GM15510 (cell line): ENCODE measurements at regions not wholly inside any gene's neighbourhood (a gene's known extent, or its start where the extent isn't known, plus 50 kb on each side); places are given as distances from the start of the nearest gene placed in this dataset.

Experiments used
- POLR2A ChIP-seq: IDR thresholded peaks from 3 replicates; pipeline ENCODE4 v1.6.1; 2011; ENCODE audit warnings: borderline replicate concordance; ENCODE audit not compliant: insufficient read length; ENCODE audit errors: extremely low read depth

- TF ChIP-seq POLR2A: no peak
These were observed 214.4 kb downstream of the GLI2 start for GRCh38 chr2:120949957-120950590.

DNA sequence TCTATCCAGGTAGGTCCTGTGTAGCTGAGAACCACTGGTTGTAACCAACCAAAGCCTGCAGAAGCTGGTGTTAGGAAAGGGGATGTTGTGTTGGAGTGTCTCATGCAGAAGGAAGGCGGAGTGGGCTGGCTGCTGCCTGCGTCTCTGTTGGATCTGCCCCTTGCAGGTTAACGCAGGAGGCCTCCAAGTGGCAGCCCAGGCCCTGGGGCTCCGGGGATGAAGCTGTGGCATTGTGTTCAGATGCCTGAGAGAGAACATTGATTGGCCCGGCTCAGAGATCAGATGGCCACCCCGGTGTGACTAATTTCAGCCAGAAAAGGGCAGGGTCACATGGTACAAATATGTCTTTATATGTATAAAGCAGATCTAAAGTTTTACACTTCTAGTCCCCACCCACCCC, 216.0 kb downstream of the GLI2 start:
- no peak for TF ChIP-seq POLR2A

- no peak for TF ChIP-seq POLR2A
These were observed 216.7 kb downstream of the GLI2 start for GRCh38 chr2:120952318-120952717.

DNA sequence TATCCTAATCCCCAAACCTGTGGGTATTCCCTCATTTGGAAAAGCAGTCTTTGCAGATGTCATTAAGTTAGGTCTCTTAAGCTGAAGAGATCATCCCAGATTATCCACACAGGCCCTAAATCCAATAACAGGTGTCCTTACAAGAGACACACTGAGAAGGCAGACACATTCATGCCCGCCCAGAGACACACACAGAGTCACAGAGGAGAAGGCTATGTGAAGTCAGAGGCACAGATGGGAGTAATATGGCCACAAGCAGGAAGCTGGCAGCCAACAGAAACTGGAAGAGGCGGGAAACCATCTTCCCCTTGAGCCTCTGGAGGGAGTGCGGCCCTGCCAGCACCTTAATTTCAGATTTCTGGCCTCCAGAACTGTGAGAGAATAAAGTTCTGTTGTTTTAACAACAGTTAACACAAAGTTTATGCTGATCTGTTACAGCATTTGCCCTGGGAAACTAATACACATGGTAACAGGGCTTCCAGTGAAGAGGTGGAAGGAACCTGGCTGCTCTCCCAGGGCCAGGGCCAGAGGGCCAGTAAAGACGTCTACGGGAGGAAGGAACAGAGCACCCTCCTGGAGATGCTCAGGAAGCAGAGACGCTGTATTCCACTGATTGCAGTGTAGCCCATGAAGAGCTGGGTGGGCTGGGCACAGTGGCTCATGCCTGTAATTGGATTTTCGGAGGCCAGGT, 217.5 kb downstream of the GLI2 start:
- no peak for TF ChIP-seq POLR2A

DNA sequence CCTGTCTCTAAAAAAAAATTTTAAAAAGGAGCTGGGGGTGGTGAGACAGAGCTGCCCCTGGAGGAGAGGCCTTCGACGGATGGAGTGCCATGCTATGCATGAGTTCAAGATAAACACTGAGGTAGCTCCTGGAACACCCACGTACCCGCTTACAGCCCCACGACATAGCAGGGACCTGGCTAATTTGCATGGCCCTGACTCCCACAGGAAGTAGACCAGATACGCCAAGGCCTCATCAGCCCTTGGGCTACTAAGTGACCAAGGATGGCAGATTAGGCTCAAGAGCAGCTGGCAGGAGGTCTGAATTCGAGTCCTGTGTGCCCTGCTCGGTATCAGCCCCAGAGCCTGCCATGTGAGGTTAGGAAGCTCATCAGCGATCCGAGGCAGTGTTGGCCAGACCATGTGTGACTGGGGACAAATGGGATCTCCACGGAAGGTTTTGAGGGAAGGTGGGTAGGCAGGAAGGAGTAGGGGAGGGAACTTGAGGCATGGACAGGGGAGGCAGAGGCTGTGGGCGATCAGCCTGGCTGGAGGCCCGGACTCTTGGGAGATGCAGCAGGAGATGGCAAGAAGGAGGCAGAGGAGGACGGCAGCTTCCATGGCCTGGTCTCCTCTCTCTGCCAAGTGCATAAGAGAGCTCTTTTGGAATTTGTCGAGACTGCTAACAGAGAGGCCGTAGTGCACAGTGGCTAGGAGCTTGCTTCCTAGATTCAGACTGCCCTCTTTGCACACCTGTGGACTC, 218.3 kb downstream of the GLI2 start:
- no peak for TF ChIP-seq POLR2A

DNA sequence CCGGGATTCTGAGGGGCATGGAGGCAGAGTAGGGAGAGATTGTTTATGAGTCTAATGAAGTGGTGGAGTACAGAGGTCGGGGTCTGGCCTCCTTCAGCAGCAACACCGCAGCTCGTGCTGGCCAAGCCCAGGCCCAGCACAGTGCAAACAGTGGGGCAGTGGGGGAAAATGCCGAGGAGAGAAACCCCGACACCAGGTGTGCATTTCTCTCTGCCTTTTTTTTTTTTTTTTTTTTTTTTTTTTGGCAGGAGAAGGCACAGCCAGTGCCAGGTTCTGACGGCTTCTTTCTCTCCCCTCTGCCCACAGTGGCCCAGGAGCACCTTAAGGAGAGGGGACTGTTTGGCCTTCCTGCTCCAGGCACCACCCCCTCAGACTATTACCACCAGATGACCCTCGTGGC, 219.3 kb downstream of the GLI2 start:
- no peak for TF ChIP-seq POLR2A

GRCh38 chr2:120955427-120955826, 219.8 kb downstream of the GLI2 start:
- no peak for TF ChIP-seq POLR2A

- no peak for TF ChIP-seq POLR2A
These were observed 221.0 kb downstream of the GLI2 start for GRCh38 chr2:120956486-120957156.

DNA sequence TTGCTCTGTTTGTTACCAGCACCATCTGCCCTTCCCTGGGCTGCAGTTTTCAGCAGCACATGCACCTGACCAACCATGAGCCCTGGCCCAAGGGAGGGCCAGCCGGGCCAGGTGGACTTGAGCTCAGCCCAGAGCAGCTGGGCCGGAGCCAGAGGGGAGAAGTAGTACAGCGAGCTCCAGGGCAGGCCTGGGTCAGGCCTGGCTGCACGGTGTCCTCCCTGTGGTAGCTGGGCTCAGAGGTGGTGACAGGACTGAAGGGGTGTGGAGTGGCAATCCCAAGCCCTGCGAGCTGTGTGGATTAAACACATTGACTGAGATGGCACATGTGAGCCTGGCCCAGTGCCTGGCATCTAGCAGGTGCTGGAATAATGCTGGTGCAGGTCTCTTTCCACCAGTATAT, 222.2 kb downstream of the GLI2 start:
- no peak for TF ChIP-seq POLR2A

- no peak for TF ChIP-seq POLR2A
These were observed 223.1 kb downstream of the GLI2 start for GRCh38 chr2:120958623-120959366.

GRCh38 chr2:120959426-120959825, 223.8 kb downstream of the GLI2 start:
- no peak for TF ChIP-seq POLR2A

DNA sequence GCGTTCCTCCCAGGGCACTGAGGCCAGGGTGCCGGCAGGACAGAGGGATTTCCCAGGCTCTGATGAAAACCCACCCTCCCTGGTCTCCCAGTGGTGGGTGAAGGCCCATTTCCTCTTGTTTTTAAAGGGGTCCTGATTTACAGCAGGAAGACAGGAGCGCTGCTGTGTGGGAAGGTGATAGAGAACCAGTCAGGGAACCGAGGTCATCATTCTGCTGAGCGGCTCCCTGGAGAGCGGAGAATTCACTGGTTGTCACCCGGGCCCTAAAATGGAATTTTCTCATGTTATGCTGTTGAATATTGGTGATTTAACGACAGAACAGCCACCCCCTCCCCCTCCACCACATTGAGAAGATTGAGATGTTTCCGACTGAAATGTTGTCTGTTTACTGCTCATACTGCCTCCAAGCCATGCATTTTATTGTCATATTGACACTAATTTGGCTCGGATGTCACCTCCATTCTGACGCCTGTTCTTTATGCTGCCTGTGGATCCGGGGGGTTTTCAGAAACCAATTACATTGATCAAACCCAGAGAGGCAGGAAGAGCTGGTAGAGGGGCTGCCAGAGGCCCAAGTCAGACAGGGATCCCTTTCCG, 225.2 kb downstream of the GLI2 start:
- TF ChIP-seq POLR2A: no peak

DNA sequence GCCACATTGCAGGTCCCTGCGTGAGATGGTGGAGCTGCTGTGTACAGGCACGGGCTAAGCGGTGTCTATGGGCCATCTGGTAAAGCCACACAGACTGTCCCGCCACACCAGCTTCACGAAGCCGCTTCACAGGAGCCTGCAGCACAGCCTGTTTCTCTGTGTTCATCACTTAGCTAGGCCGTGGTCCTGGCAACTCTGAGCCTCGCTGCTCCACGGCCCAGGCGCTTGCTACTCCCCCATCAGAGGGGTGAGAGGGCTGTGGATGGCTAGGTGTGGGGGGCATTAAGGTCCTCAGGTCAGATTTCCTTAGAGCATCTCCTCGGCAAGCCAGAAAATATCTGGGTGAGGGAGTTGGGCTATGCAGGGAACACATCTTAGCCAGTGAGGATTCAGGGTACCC, 225.7 kb downstream of the GLI2 start:
- no peak for TF ChIP-seq POLR2A
